ENCODE measurements at regions not wholly inside any gene's neighbourhood (a gene's known extent, or its start where the extent isn't known, plus 50 kb on each side); places are given as distances from the start of the nearest gene placed in this dataset.
"Not testable (repeated sequence)": the region's sequence is repeated elsewhere in the genome, so short reads cannot be mapped to it uniquely, and the experiment has no call there.

DNA sequence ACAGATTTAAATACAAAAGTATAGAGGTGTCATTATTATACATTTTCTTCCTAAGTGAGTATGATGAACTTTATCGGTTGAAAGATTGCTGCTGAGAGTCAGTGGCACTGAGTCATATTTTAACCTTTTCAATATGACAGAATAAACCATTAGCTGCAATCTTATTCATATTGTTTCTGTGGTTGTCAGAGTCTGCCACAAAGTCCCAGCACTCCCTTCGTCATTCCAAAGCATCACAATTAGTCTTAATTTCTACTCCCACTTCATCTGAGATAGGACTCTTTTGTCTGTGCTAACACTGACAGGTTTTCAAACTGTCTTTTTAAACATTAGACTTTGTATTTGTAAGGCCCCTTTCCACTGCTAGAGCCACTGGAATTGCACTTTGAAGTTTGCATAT is 656.9 kb downstream of the MTRR start:
- Mint-ChIP-seq H3K36me3 (ENCODE audit: low read depth) (no peaks in the 10 kb centered on the region), H3K27me3 (no peaks in the 10 kb centered on the region), H3K27ac (no peak overlapping the region), H3K4me1 (ENCODE audit: low read depth) (no peaks in the 10 kb centered on the region), H3K9me3 (no peaks in the 10 kb centered on the region), H3K4me3 (no peak overlapping the region)
- no peak for DNase-seq

DNA sequence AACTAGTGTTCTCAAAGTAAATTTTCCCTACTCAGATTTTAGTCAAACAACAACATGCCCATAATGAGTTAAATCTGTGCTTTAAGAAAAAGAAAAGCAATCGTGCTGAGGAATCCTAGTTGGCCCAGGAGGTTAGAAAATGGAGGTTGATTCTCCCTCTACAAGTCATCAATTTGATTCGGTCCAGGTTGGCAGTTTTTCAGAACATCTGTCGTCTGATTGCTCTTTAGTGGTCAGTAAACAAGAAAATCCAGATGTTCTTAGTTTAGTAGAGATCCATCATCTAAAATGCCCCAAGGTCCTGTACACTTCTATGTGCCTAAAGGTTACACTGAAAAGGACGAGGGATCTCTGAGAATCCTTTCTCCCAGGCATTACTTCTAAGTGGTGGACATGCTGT is 659.2 kb downstream of the MTRR start:
- Mint-ChIP-seq H3K4me3 (no peak overlapping the region), H3K9me3 (no peaks in the 10 kb centered on the region), H3K4me1 (ENCODE audit: low read depth) (no peaks in the 10 kb centered on the region), H3K36me3 (ENCODE audit: low read depth) (no peaks in the 10 kb centered on the region), H3K27ac (no peak overlapping the region), H3K27me3 (no peaks in the 10 kb centered on the region)
- no peak for DNase-seq

DNA sequence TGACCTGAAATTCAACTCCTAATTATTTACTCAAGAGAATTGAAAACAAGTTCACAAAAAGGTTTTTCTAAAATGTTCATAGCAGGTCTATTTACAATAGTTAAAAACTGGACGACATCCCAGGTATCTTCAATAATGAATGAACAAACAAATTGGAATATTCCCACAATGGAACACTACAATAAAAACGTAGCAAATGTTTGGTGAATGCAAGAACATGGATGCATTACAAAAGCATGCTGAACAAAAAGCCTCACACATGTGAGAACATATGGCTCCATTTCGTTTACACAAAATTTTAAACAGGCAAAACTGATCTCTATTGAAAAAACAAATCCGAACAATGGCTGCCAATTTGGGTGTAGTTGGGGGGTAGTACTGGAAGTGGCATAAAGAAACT is 669.9 kb downstream of the MTRR start:
- no peaks in the 10 kb centered on the region for H3K4me1 Mint-ChIP-seq (ENCODE audit: low read depth)
- H3K27ac Mint-ChIP-seq = no peak overlapping the region
- no peak for DNase-seq
- H3K27me3 Mint-ChIP-seq = no peaks in the 10 kb centered on the region
- no peak overlapping the region for H3K4me3 Mint-ChIP-seq
- H3K9me3 Mint-ChIP-seq = peaks cover 4% of the 10 kb centered on the region
- no peaks in the 10 kb centered on the region for H3K36me3 Mint-ChIP-seq (ENCODE audit: low read depth)

DNA sequence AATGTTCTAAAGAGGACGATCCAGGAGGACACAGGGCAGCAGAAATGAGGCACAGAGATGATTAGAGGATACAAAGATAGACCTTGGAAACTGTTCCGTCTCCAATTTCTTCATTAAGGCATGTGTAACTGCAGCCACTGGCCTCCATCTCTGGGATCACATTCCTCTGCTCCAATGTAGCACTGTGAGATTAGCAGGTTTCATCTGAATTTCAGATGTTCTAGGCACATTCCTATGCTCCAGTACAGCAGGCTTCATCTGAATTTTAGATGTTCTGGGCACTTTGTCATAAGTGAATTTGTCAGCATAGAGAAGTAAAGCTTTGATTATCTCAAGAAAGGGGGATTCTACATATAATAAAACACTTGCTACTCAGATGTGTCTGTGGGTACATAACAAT is 671.4 kb downstream of the MTRR start:
- H3K4me1 Mint-ChIP-seq (ENCODE audit: low read depth) = no peaks in the 10 kb centered on the region
- H3K36me3 Mint-ChIP-seq (ENCODE audit: low read depth) = no peaks in the 10 kb centered on the region
- H3K27ac Mint-ChIP-seq = no peak overlapping the region
- H3K27me3 Mint-ChIP-seq = no peaks in the 10 kb centered on the region
- no peak for DNase-seq
- no peak overlapping the region for H3K4me3 Mint-ChIP-seq
- H3K9me3 Mint-ChIP-seq = peaks cover 4% of the 10 kb centered on the region

DNA sequence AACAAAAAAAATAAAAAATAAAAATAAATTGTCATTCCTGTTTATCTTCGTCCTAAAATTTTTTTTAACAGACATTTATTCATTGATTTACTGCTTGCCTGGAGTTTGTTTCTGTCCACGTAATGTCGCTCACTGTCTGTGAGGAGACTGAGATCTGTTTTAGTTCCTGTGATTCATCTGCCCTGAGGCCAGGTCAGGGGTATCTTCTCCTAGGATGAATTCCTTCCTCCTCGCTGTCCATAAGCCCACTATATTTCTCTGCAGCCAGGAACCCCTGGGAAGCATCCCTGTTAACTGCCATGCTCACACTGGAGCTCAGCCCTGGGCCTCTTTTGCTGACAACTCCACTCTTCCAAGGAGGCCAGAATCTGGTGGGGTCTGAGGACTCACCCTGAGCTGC is 682.0 kb downstream of the MTRR start:
- H3K9me3 Mint-ChIP-seq = peaks cover 20% of the 10 kb centered on the region
- no peaks in the 10 kb centered on the region for H3K27me3 Mint-ChIP-seq
- no peak for DNase-seq
- no peak overlapping the region for H3K27ac Mint-ChIP-seq
- H3K36me3 Mint-ChIP-seq (ENCODE audit: low read depth) = no peaks in the 10 kb centered on the region
- no peaks in the 10 kb centered on the region for H3K4me1 Mint-ChIP-seq (ENCODE audit: low read depth)
- no peak overlapping the region for H3K4me3 Mint-ChIP-seq

DNA sequence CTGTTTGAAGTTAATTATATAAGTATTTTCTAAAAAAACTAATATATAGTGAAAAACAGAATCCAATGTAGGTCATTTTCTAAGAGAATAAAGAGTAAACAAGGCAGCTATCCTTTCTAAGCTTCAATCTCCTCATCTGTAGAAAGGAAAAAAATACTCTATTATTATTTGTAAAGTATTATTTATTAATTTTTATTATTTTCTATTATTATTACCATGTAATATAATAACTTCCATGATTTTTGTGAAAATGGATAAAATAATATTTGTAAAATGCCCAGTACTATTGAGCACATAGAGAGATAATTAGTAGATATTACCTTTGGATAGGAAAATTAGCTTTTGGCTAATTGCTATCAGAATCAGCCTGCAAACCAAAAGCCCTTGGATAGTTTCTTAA is 684.4 kb downstream of the MTRR start:
- H3K4me1 Mint-ChIP-seq (ENCODE audit: low read depth) = no peaks in the 10 kb centered on the region
- peaks cover 17% of the 10 kb centered on the region for H3K9me3 Mint-ChIP-seq
- H3K36me3 Mint-ChIP-seq (ENCODE audit: low read depth) = no peaks in the 10 kb centered on the region
- H3K27ac Mint-ChIP-seq = no peak overlapping the region
- no peak for DNase-seq
- no peak overlapping the region for H3K4me3 Mint-ChIP-seq
- H3K27me3 Mint-ChIP-seq = no peaks in the 10 kb centered on the region

DNA sequence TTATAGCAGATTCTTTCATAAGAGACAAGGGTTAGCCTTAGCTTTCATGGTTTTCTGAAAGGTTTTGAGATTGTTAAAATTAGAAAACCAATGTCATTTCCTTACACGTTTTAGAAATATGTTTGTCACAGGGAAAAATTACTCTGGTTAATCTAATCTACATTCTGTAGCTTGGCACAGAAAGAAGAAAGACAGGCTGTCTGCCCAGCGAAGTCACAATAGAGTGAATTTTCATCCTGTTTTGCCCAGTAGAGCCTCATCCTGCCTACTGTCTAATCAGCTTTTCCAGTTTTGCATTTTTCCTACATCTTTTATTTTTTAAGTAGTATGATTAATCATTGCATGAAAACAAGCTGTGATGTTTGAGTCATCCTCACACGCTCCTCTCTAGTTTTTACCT is 688.8 kb downstream of the MTRR start:
- no peaks in the 10 kb centered on the region for H3K4me1 Mint-ChIP-seq (ENCODE audit: low read depth)
- no peak for DNase-seq
- H3K36me3 Mint-ChIP-seq (ENCODE audit: low read depth) = no peaks in the 10 kb centered on the region

DNA sequence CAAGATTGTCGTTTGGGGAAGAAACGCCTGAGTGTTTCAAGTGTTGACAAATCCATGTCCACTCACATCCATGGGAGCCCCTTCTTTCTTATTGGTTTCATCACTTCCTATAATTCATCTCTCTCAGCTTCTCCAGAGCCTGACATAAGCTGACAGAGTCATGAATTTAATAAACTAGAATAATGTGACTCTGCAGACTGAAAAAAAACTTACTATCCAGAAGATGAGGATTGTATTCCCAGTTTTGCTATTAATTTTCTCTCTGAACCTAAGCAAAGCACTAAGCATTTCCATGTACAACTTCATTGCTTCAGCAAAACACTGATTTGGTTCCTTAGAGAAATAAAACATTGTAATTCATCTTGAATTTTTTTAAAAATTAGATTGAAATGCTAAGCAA is 691.8 kb downstream of the MTRR start:
- Mint-ChIP-seq H3K9me3 (no peaks in the 10 kb centered on the region), H3K4me3 (no peak overlapping the region), H3K4me1 (ENCODE audit: low read depth) (no peaks in the 10 kb centered on the region), H3K27me3 (no peaks in the 10 kb centered on the region), H3K36me3 (ENCODE audit: low read depth) (no peaks in the 10 kb centered on the region), H3K27ac (no peak overlapping the region)
- DNase-seq = no peak

More for the DNA sequence above, 688.8 kb downstream of the MTRR start:
- no peaks in the 10 kb centered on the region for H3K27me3 Mint-ChIP-seq
- H3K27ac Mint-ChIP-seq = no peak overlapping the region
- no peak overlapping the region for H3K4me3 Mint-ChIP-seq
- H3K9me3 Mint-ChIP-seq = peaks cover 17% of the 10 kb centered on the region

DNA sequence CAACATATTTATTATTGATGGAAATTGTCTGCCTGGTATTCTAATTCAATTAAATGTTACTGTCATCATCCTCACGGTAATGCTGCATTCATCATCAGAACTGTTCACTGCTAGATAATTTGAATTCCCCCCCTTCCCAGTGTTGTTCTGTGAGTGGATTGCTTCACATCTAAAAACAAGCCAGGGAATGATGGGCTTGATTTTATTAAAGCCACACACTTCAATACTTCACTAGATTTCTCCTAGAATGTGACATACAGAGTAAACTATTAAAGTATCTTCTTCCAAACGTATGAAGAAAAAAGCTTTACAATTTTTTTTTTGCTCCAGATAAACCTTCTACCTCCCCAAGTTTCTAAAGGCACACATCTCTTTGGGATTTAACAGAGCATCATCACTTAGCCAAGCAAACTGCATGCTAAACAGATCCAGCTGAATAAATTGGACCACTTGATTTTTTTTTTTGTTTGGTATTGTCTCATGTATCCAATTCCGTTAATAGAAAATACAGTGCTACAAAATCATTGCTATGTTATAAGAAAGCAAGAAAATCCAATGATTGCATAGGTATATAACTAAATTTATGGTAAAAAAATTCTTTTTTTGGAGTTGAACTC is 692.4 kb downstream of the MTRR start:
- Mint-ChIP-seq H3K27ac (no peak overlapping the region), H3K9me3 (no peaks in the 10 kb centered on the region), H3K4me1 (ENCODE audit: low read depth) (no peaks in the 10 kb centered on the region), H3K36me3 (ENCODE audit: low read depth) (no peaks in the 10 kb centered on the region), H3K27me3 (no peaks in the 10 kb centered on the region), H3K4me3 (no peak overlapping the region)
- no peak for DNase-seq

DNA sequence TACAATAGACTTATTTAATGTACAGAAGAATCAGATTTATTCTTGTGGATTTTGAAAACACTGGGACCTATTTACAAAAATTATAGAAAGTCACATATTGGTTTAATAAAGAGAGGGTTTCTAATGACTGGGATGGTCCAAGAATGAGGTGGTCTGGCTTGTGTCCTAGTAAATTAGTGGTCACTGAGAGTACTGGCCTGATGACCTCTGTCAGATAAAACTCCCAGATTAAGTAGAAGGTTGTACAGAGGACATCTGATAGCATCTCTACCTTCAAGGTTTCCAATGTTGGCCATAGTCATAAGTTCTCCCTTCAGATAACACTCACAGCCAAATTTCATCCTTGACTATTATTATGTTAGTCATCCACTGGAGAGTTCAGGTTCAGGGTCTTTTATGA is 692.9 kb downstream of the MTRR start:
- Mint-ChIP-seq H3K36me3 (ENCODE audit: low read depth) (no peaks in the 10 kb centered on the region), H3K9me3 (no peaks in the 10 kb centered on the region), H3K27ac (no peak overlapping the region), H3K27me3 (no peaks in the 10 kb centered on the region), H3K4me1 (ENCODE audit: low read depth) (no peaks in the 10 kb centered on the region), H3K4me3 (no peak overlapping the region)
- no peak for DNase-seq

DNA sequence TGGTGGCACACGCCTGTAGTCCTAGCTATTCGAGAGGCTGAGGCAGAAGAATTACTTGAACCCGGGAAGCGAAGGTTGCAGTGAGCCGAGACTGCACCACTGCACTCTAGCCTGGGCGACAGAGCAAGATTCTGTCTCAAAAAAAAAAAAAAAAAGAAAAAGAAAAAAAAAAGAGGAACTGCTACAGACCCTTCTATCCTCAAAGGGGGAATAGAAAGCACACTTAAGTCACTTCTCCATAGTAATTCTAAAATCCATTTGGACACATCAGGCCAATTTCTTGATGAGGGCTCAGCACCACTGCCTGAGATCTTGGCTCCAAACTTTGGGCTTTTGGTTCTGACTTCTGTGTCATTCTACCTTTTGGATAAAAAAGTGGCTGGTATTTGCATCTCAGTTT is 694.6 kb downstream of the MTRR start:
- H3K4me1 Mint-ChIP-seq (ENCODE audit: low read depth); H3K27ac Mint-ChIP-seq; H3K4me3 Mint-ChIP-seq; H3K36me3 Mint-ChIP-seq (ENCODE audit: low read depth); H3K9me3 Mint-ChIP-seq; DNase-seq; H3K27me3 Mint-ChIP-seq: not testable (repeated sequence)

DNA sequence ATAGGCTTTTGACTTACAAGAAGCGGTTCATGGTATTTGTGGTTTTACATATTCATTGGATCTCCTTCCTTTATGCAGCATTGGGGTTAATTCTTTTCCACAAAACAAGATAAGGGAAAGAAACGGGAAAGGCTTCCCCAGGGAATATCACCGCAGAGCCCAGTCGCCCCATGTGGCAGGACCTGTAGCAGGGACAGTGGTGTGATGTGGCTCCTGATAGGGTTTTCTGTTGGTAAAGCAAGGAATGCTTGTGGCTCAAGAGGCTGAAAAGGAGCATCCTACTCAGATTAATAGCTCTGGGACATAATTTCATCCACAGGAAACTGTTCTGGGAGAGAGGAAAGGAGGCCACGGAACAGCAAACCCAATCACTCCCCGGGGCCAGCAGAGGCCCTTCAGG is 699.9 kb downstream of the MTRR start:
- H3K9me3 Mint-ChIP-seq = no peaks in the 10 kb centered on the region
- H3K4me3 Mint-ChIP-seq = no peak overlapping the region
- no peaks in the 10 kb centered on the region for H3K27me3 Mint-ChIP-seq
- no peak overlapping the region for H3K27ac Mint-ChIP-seq
- DNase-seq = no peak
- H3K36me3 Mint-ChIP-seq (ENCODE audit: low read depth) = no peaks in the 10 kb centered on the region
- H3K4me1 Mint-ChIP-seq (ENCODE audit: low read depth) = no peaks in the 10 kb centered on the region

DNA sequence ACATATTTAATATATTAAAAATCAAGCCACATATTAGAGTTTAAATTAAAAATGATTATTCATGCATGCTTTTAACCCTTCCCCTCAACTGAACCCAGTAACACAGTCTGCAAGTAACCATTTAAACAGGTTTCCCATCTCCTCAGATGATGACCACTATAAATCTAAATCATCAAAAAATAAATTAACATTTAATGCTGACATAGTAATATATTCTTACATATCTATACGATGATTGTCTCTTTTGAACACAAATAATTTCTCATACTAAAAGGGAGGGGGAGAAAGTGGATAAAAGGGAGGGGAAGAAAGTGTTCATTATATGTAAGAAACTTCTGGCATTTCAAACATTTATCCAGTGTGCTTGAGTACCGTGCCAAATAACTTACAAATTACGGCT is 701.6 kb downstream of the MTRR start:
- H3K4me3 Mint-ChIP-seq = no peak overlapping the region
- no peaks in the 10 kb centered on the region for H3K4me1 Mint-ChIP-seq (ENCODE audit: low read depth)
- H3K9me3 Mint-ChIP-seq = no peaks in the 10 kb centered on the region
- DNase-seq = no peak
- H3K27ac Mint-ChIP-seq = no peak overlapping the region
- H3K36me3 Mint-ChIP-seq (ENCODE audit: low read depth) = no peaks in the 10 kb centered on the region
- no peaks in the 10 kb centered on the region for H3K27me3 Mint-ChIP-seq

DNA sequence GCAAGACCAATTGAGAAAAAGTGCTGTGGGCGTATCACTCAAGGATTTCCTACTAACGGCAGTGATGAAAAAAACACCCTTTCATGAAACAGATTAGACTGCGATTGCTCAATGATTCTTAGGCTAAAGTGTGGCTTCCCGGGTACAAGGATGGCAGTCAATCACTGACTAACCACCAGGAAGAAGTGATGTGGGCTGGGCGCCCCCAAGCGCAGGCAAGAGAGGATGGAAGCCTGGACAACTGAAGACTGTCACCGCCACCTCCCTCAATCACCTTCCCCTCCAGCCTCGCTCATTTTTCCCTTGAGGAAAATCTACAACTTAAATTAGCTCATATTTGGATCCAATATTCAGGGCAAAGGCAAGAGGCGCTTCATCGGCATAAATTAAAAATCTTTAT is 707.2 kb downstream of the MTRR start:
- H3K36me3 Mint-ChIP-seq (ENCODE audit: low read depth) = no peaks in the 10 kb centered on the region
- no peak overlapping the region for H3K27ac Mint-ChIP-seq
- H3K4me3 Mint-ChIP-seq = no peak overlapping the region
- H3K27me3 Mint-ChIP-seq = no peaks in the 10 kb centered on the region
- no peak for DNase-seq
- H3K4me1 Mint-ChIP-seq (ENCODE audit: low read depth) = no peaks in the 10 kb centered on the region
- H3K9me3 Mint-ChIP-seq = peaks cover 15% of the 10 kb centered on the region

DNA sequence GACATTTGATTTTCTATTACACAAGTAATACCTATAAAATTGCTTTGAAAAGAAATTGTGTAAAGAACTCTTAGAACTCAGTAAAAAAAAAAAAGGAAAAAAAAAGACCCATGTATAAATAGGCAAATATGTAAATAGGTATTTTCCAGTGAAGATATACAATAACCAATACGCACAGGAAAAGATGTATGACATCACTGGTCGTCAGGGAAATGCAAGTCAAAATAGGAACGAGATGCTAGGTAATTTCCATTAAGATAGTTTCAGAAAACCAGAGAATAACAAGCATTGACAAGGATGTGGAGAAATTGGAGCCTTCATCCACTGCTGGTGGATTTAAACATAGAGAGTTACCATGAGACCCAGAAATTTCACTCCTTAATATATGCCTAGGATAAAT is 708.8 kb downstream of the MTRR start:
- Mint-ChIP-seq H3K36me3 (ENCODE audit: low read depth) (no peaks in the 10 kb centered on the region), H3K27ac (no peak overlapping the region), H3K4me1 (ENCODE audit: low read depth) (no peaks in the 10 kb centered on the region), H3K9me3 (peaks cover 15% of the 10 kb centered on the region), H3K27me3 (no peaks in the 10 kb centered on the region), H3K4me3 (no peak overlapping the region)
- DNase-seq = no peak

DNA sequence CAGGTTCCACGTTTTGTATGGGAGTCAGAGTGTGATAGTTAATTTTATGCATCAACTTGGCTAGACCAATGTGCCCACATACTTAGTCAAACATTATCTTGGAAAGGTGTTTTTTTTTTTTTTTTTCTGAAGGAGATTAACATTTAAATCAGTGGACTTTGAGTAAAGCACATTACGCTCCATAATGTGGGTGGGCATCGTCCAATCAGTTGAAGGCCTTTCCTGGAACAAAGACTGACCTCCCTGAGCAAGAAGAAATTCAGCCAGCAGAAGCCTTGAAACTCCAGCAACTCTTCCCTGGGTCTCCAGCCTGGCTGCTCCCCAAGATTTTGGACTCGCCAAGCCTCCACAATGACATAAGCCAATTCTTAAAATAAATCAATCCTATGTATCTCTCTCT is 711.4 kb downstream of the MTRR start:
- Mint-ChIP-seq H3K4me3 (no peak overlapping the region), H3K9me3 (peaks cover 15% of the 10 kb centered on the region), H3K36me3 (ENCODE audit: low read depth) (no peaks in the 10 kb centered on the region), H3K27me3 (no peaks in the 10 kb centered on the region), H3K27ac (no peak overlapping the region), H3K4me1 (ENCODE audit: low read depth) (no peaks in the 10 kb centered on the region)
- no peak for DNase-seq
